HG03354 (cell line): ENCODE measurements at regions not wholly inside any gene's neighbourhood (a gene's known extent, or its start where the extent isn't known, plus 50 kb on each side); places are given as distances from the start of the nearest gene placed in this dataset.
"Not testable (repeated sequence)": the region's sequence is repeated elsewhere in the genome, so short reads cannot be mapped to it uniquely, and the experiment has no call there.

Source experiments
- ATAC-seq: cut with Tn5 transposase; IDR thresholded peaks from one replicate; pipeline ENCODE4 v1.9.1; 2021; ENCODE audit warnings: mild to moderate bottlenecking; ENCODE audit not compliant: unreplicated experiment, poor library complexity, severe bottlenecking

- no peak for ATAC-seq
Measured at GRCh38 chr5:52255308-52255707, 532.4 kb upstream of the ITGA1 start.

- ATAC-seq = no peak
Measured at GRCh38 chr5:52262844-52263243, 524.9 kb upstream of the ITGA1 start.

GRCh38 chr5:52269401-52269800, 518.3 kb upstream of the ITGA1 start:
- no peak for ATAC-seq

- no peak for ATAC-seq
Measured at GRCh38 chr5:52269859-52270258, 517.9 kb upstream of the ITGA1 start.

- no peak for ATAC-seq
Measured at GRCh38 chr5:52275639-52276038, 512.1 kb upstream of the ITGA1 start.

- no peak for ATAC-seq
Measured at GRCh38 chr5:52277101-52277500, 510.6 kb upstream of the ITGA1 start.

- ATAC-seq = no peak
Measured at GRCh38 chr5:52282647-52283046, 505.1 kb upstream of the ITGA1 start.

GRCh38 chr5:52283221-52283620, 504.5 kb upstream of the ITGA1 start:
- ATAC-seq = no peak

GRCh38 chr5:52300703-52301372, 486.9 kb upstream of the ITGA1 start:
- ATAC-seq = no peak

GRCh38 chr5:52304816-52305215, 482.9 kb upstream of the ITGA1 start:
- ATAC-seq = not testable (repeated sequence)

- ATAC-seq = no peak
Measured at GRCh38 chr5:52328220-52328806, 459.4 kb upstream of the ITGA1 start.

GRCh38 chr5:52331725-52332124, 456.0 kb upstream of the ITGA1 start:
- ATAC-seq = no peak

GRCh38 chr5:52334367-52334766, 453.3 kb upstream of the ITGA1 start:
- ATAC-seq = no peak

GRCh38 chr5:52339285-52339684, 448.4 kb upstream of the ITGA1 start:
- ATAC-seq = no peak

- no peak for ATAC-seq
Measured at GRCh38 chr5:52342361-52342760, 445.4 kb upstream of the ITGA1 start.

GRCh38 chr5:52356311-52356918, 431.3 kb upstream of the ITGA1 start:
- ATAC-seq = no peak

- no peak for ATAC-seq
Measured at GRCh38 chr5:52359261-52359660, 428.5 kb upstream of the ITGA1 start.

GRCh38 chr5:52360985-52361384, 426.7 kb upstream of the ITGA1 start:
- ATAC-seq = no peak

GRCh38 chr5:52374286-52374685, 413.4 kb upstream of the ITGA1 start:
- no peak for ATAC-seq

- no peak for ATAC-seq
Measured at GRCh38 chr5:52375969-52376368, 411.7 kb upstream of the ITGA1 start.

GRCh38 chr5:52376592-52376991, 411.1 kb upstream of the ITGA1 start:
- ATAC-seq = no peak
